ENCODE measurements at regions not wholly inside any gene's neighbourhood (a gene's known extent, or its start where the extent isn't known, plus 50 kb on each side); places are given as distances from the start of the nearest gene placed in this dataset.

- Histone ChIP-seq H3K36me3 (ENCODE audit: insufficient read depth) (no peaks in the 10 kb centered on the region), H3K79me2 (replicated peaks; ENCODE audit: insufficient read depth) (no peaks in the 10 kb centered on the region), H2AFZ (no peak overlapping the region), H3K4me2 (no peak overlapping the region), H3K4me3 (no peak overlapping the region), H3K27me3 (ENCODE audit: insufficient read depth) (no peaks in the 10 kb centered on the region), H3K27ac (ENCODE audit: low read depth) (no peak overlapping the region), H3F3A (replicated peaks; ENCODE audit: low read depth) (no peaks in the 10 kb centered on the region), H3K4me1 (ENCODE audit: insufficient read depth) (peaks cover 4% of the 10 kb centered on the region; the same call in 1 of the 2 replicates), H3K9me2 (ENCODE audit: insufficient read depth) (peaks cover 9% of the 10 kb centered on the region; the same call in 1 of the 2 replicates), H4K20me1 (replicated peaks; ENCODE audit: insufficient read depth) (no peaks in the 10 kb centered on the region)
- no peaks in the 10 kb centered on the region for H3K27me3 Mint-ChIP-seq (ENCODE audit: insufficient read depth, low read depth, poor library complexity)
- DNase-seq (ENCODE audit: low spot score) = no peak
- ATAC-seq = no peak
- no peak for TF ChIP-seq CREB1 (CRISPR knock-in tag; IDR thresholded peaks at IDR 0.05; ENCODE audit: low read depth)
- TF ChIP-seq ZNF331 (CRISPR knock-in tag; IDR thresholded peaks at IDR 0.05; ENCODE audit: low read depth) = no peak
- no peak for TF ChIP-seq STAT1 (IDR thresholded peaks at IDR 0.05; ENCODE audit: unreplicated experiment)
- no peak for TF ChIP-seq JUNB (IDR thresholded peaks at IDR 0.05; ENCODE audit: unreplicated experiment)
- no peak for TF ChIP-seq CTCF (conservative IDR thresholded peaks at IDR 0.05; ENCODE audit: low read depth in 2 of 2)
- TF ChIP-seq EZH2phosphoT487 (IDR thresholded peaks at IDR 0.05; ENCODE audit: unreplicated experiment) = no peak
- no peak for TF ChIP-seq REST (IDR thresholded peaks at IDR 0.05; ENCODE audit: unreplicated experiment)
- TF ChIP-seq EZH2 (IDR thresholded peaks at IDR 0.05; ENCODE audit: low read depth, unreplicated experiment) = no peak
- no peak for TF ChIP-seq ZNF462 (CRISPR knock-in tag; IDR thresholded peaks at IDR 0.05)
- no peak for TF ChIP-seq ETS1 (IDR thresholded peaks at IDR 0.05)
- no peak for TF ChIP-seq POLR2AphosphoS5 (IDR thresholded peaks at IDR 0.05; ENCODE audit: low read depth)
- no peak overlapping the region for H3K27ac Mint-ChIP-seq
- H3K4me1 Mint-ChIP-seq = peaks cover 4% of the 10 kb centered on the region; the same call in 2 of the 3 replicates
- H3K9me3 Mint-ChIP-seq = no peaks in the 10 kb centered on the region
- no peaks in the 10 kb centered on the region for H3K36me3 Mint-ChIP-seq (ENCODE audit: low read depth)
- no peak overlapping the region for H3K4me3 Mint-ChIP-seq
Observed at GRCh38 chr10:6950133-6950532, 370.1 kb upstream of the PRKCQ start.
